GM21528 (cell line): ENCODE measurements at regions not wholly inside any gene's neighbourhood (a gene's known extent, or its start where the extent isn't known, plus 50 kb on each side); places are given as distances from the start of the nearest gene placed in this dataset.

Source experiments
- ATAC-seq: cut with Tn5 transposase; IDR thresholded peaks from one replicate; pipeline ENCODE4 v1.9.1; 2021; ENCODE audit warnings: mild to moderate bottlenecking, moderate library complexity; ENCODE audit not compliant: unreplicated experiment, low FRiP score

GRCh38 chr11:104614117-104614680 lies 284.1 kb downstream of the CASP12 start:
- no peak for ATAC-seq

GRCh38 chr11:104610635-104611034 lies 287.6 kb downstream of the CASP12 start:
- ATAC-seq = no peak

GRCh38 chr11:104609311-104610085 lies 288.8 kb downstream of the CASP12 start:
- peak; percentile 86 for ATAC-seq

GRCh38 chr11:104602643-104603042 lies 295.6 kb downstream of the CASP12 start:
- no peak for ATAC-seq

GRCh38 chr11:104594228-104594958 lies 303.9 kb downstream of the CASP12 start:
- ATAC-seq = no peak

GRCh38 chr11:104588970-104589369 lies 309.3 kb downstream of the CASP12 start:
- no peak for ATAC-seq

GRCh38 chr11:104588446-104588845 lies 309.8 kb downstream of the CASP12 start:
- no peak for ATAC-seq

- no peak for ATAC-seq
Observed at GRCh38 chr11:104584823-104585222, 313.4 kb downstream of the CASP12 start.

GRCh38 chr11:104583857-104584256 lies 314.4 kb downstream of the CASP12 start:
- no peak for ATAC-seq

GRCh38 chr11:104582431-104582830 lies 315.8 kb downstream of the CASP12 start:
- no peak for ATAC-seq

- ATAC-seq = no peak
Observed at GRCh38 chr11:104581246-104581980, 316.8 kb downstream of the CASP12 start.

GRCh38 chr11:104573441-104573990 lies 324.7 kb downstream of the CASP12 start:
- ATAC-seq = no peak

GRCh38 chr11:104572279-104572678 lies 326.0 kb downstream of the CASP12 start:
- ATAC-seq = no peak

GRCh38 chr11:104570078-104570701 lies 328.1 kb downstream of the CASP12 start:
- ATAC-seq = no peak

GRCh38 chr11:104565583-104565961 lies 332.7 kb downstream of the CASP12 start:
- ATAC-seq = no peak

- ATAC-seq = no peak
Observed at GRCh38 chr11:104564921-104565582, 333.2 kb downstream of the CASP12 start.

GRCh38 chr11:104556606-104557301 lies 341.5 kb downstream of the CASP12 start:
- ATAC-seq = no peak

- no peak for ATAC-seq
Observed at GRCh38 chr11:104549019-104549418, 349.2 kb downstream of the CASP12 start.
